ENCODE measurements at regions not wholly inside any gene's neighbourhood (a gene's known extent, or its start where the extent isn't known, plus 50 kb on each side); places are given as distances from the start of the nearest gene placed in this dataset.
A peak's percentile ranks its signal among the peaks of the same experiment; 100 is the strongest.

DNA sequence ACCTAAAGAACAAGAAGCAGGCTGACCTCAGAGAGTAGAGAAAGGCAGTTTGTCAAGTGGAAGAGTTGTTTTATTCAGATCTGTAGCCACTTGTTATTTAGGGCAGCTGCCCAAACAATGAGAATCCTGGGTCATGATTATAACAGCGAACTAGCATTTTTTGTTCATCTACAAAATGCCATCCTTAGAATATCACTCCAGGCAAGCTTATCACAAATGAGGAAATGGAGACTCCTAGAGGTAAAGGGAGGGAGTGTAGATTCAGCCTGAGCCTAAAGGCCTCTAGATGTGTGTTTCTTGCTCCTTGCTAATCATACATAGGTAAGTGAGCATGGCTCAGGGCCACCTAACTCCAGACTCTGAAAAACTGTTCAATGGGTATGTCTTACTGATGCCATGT, 126.1 kb downstream of the HNMT start:
- Histone ChIP-seq H3K14ac (ENCODE audit: low read length in 2 of 2) (no peak overlapping the region), H3K79me1 (replicated peaks; ENCODE audit: low read length, poor library complexity, severe bottlenecking) (no peaks in the 10 kb centered on the region), H2BK120ac (ENCODE audit: low read depth, low read length) (no peak overlapping the region), H3K23ac (ENCODE audit: low read length in 2 of 2) (no peak overlapping the region), H2AFZ (ENCODE audit: low read depth, low read length) (no peak overlapping the region), H2BK15ac (ENCODE audit: low read depth, poor library complexity, severe bottlenecking) (no peak overlapping the region), H4K8ac (ENCODE audit: low read length) (no peak overlapping the region), H3K9me3 (ENCODE audit: control insufficient read depth, low read length) (no peaks in the 10 kb centered on the region), H3K27me3 (ENCODE audit: control insufficient read depth in 1 of 2, insufficient read depth in 1 of 2, low read length in 2 of 2) (no peaks in the 10 kb centered on the region), H3K4me3 (ENCODE audit: insufficient read depth in 1 of 2, low read depth in 1 of 2, low read length in 2 of 2) (no peak overlapping the region), H3K4ac (ENCODE audit: low read depth in 1 of 2, low read length in 2 of 2) (no peak overlapping the region), H3K18ac (ENCODE audit: low read depth in 1 of 2, low read length in 2 of 2) (no peak overlapping the region), H3K9ac (ENCODE audit: low read length) (no peak overlapping the region), H3K27ac (ENCODE audit: low read length, poor library complexity, severe bottlenecking) (no peak overlapping the region), H2BK12ac (ENCODE audit: low read length in 2 of 2) (no peak overlapping the region), H3K4me2 (ENCODE audit: low read length, poor library complexity, severe bottlenecking) (no peak overlapping the region), H3K4me1 (ENCODE audit: control insufficient read depth, insufficient read depth, low read depth, low read length) (peaks cover 6% of the 10 kb centered on the region), H2BK5ac (ENCODE audit: low read depth, low read length, poor library complexity, severe bottlenecking) (no peak overlapping the region), H3K36me3 (ENCODE audit: control insufficient read depth in 1 of 2, insufficient read depth in 2 of 2, low read depth in 1 of 2, low read length in 2 of 2) (peaks cover 0 to 3% of the 10 kb centered on the region in 2 experiments), H4K91ac (ENCODE audit: low read length) (no peak overlapping the region), H2AK5ac (ENCODE audit: low read length, severe bottlenecking) (no peak overlapping the region)
- DNase-seq = peak; percentile 64
- no CpG with 5 or more reads among the region's 1 CpG for WGBS

DNA sequence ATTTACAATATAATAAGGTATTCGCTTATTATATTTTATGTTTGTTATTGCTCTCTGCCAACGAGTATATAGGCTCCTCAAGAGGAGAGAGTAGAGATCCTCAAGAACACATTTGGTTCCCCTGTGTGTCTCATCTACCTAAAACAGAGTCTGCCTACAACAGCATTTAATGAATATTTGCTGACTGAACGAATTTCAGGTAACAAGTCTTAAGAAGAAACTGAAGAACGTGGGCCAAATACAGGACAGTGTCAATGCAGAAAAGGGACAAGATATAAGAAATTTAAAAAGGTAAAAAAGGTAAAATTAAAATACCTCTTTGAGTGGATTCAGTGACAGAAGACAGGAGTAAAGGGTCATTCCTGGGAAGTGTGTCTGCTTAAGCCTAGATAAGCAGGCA, 129.2 kb downstream of the HNMT start:
- DNase-seq = no peak
- Histone ChIP-seq H3K14ac (ENCODE audit: low read length in 2 of 2) (no peak overlapping the region), H3K4me1 (ENCODE audit: control insufficient read depth, insufficient read depth, low read depth, low read length) (no peaks in the 10 kb centered on the region), H4K8ac (ENCODE audit: low read length) (no peak overlapping the region), H3K4me2 (ENCODE audit: low read length, poor library complexity, severe bottlenecking) (no peak overlapping the region), H3K4ac (ENCODE audit: low read depth in 1 of 2, low read length in 2 of 2) (no peak overlapping the region), H3K23ac (ENCODE audit: low read length in 2 of 2) (no peak overlapping the region), H3K27me3 (ENCODE audit: control insufficient read depth in 1 of 2, insufficient read depth in 1 of 2, low read length in 2 of 2) (no peaks in the 10 kb centered on the region), H2BK15ac (ENCODE audit: low read depth, poor library complexity, severe bottlenecking) (no peak overlapping the region), H3K9ac (ENCODE audit: low read length) (no peak overlapping the region), H3K36me3 (ENCODE audit: control insufficient read depth in 1 of 2, insufficient read depth in 2 of 2, low read depth in 1 of 2, low read length in 2 of 2) (no peaks in the 10 kb centered on the region), H3K79me1 (replicated peaks; ENCODE audit: low read length, poor library complexity, severe bottlenecking) (no peaks in the 10 kb centered on the region), H3K18ac (ENCODE audit: low read depth in 1 of 2, low read length in 2 of 2) (no peak overlapping the region), H2BK5ac (ENCODE audit: low read depth, low read length, poor library complexity, severe bottlenecking) (no peak overlapping the region), H3K27ac (ENCODE audit: low read length, poor library complexity, severe bottlenecking) (no peak overlapping the region), H3K9me3 (ENCODE audit: control insufficient read depth, low read length) (no peaks in the 10 kb centered on the region), H2BK120ac (ENCODE audit: low read depth, low read length) (no peak overlapping the region), H2AFZ (ENCODE audit: low read depth, low read length) (no peak overlapping the region), H2BK12ac (ENCODE audit: low read length in 2 of 2) (no peak overlapping the region), H4K91ac (ENCODE audit: low read length) (no peak overlapping the region), H2AK5ac (ENCODE audit: low read length, severe bottlenecking) (no peak overlapping the region), H3K4me3 (ENCODE audit: insufficient read depth in 1 of 2, low read depth in 1 of 2, low read length in 2 of 2) (no peak overlapping the region)
- WGBS = 78% methylated on average over 3 of the region's 4 CpGs

DNA sequence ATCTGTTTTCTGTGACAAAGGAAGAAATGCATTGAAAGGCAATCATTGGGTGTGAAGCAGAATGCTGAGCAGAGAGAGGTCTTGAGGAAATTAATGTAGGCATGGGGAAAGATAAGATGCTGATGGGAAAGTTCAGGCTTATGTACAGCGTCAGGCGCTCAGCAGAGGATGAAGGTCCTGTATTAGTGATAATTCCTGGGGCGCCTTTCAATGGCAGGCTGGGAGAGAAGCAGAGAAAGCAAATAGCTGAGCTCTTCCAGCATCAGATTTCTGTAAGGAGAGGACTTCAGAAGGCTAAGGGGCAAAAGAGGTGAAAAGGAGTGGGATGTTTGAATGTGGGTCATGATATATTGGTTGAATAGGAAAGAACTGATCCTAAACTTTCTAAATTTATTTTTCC, 129.8 kb downstream of the HNMT start:
- H2BK12ac ChIP-seq (ENCODE audit: low read length in 2 of 2) = no peak overlapping the region
- WGBS = 77% methylated on average over 3 of the region's 3 CpGs
- H3K23ac ChIP-seq (ENCODE audit: low read length in 2 of 2) = no peak overlapping the region
- no peak overlapping the region for H2AFZ ChIP-seq (ENCODE audit: low read depth, low read length)
- no peaks in the 10 kb centered on the region for H3K79me1 ChIP-seq (replicated peaks; ENCODE audit: low read length, poor library complexity, severe bottlenecking)
- no peak overlapping the region for H2BK120ac ChIP-seq (ENCODE audit: low read depth, low read length)
- H3K4me3 ChIP-seq (ENCODE audit: insufficient read depth in 1 of 2, low read depth in 1 of 2, low read length in 2 of 2) = no peak overlapping the region
- H2BK15ac ChIP-seq (ENCODE audit: low read depth, poor library complexity, severe bottlenecking) = no peak overlapping the region
- no peak overlapping the region for H3K4me2 ChIP-seq (ENCODE audit: low read length, poor library complexity, severe bottlenecking)
- no peak for DNase-seq
- no peaks in the 10 kb centered on the region for H3K27me3 ChIP-seq (ENCODE audit: control insufficient read depth in 1 of 2, insufficient read depth in 1 of 2, low read length in 2 of 2)
- H3K9ac ChIP-seq (ENCODE audit: low read length) = no peak overlapping the region
- H4K8ac ChIP-seq (ENCODE audit: low read length) = no peak overlapping the region
- H3K18ac ChIP-seq (ENCODE audit: low read depth in 1 of 2, low read length in 2 of 2) = no peak overlapping the region
- H3K4me1 ChIP-seq (ENCODE audit: control insufficient read depth, insufficient read depth, low read depth, low read length) = no peaks in the 10 kb centered on the region
- H2BK5ac ChIP-seq (ENCODE audit: low read depth, low read length, poor library complexity, severe bottlenecking) = no peak overlapping the region
- H3K4ac ChIP-seq (ENCODE audit: low read depth in 1 of 2, low read length in 2 of 2) = no peak overlapping the region
- no peak overlapping the region for H3K27ac ChIP-seq (ENCODE audit: low read length, poor library complexity, severe bottlenecking)
- no peak overlapping the region for H3K14ac ChIP-seq (ENCODE audit: low read length in 2 of 2)
- no peak overlapping the region for H2AK5ac ChIP-seq (ENCODE audit: low read length, severe bottlenecking)
- no peaks in the 10 kb centered on the region for H3K36me3 ChIP-seq (ENCODE audit: control insufficient read depth in 1 of 2, insufficient read depth in 2 of 2, low read depth in 1 of 2, low read length in 2 of 2)
- H4K91ac ChIP-seq (ENCODE audit: low read length) = no peak overlapping the region
- H3K9me3 ChIP-seq (ENCODE audit: control insufficient read depth, low read length) = no peaks in the 10 kb centered on the region

DNA sequence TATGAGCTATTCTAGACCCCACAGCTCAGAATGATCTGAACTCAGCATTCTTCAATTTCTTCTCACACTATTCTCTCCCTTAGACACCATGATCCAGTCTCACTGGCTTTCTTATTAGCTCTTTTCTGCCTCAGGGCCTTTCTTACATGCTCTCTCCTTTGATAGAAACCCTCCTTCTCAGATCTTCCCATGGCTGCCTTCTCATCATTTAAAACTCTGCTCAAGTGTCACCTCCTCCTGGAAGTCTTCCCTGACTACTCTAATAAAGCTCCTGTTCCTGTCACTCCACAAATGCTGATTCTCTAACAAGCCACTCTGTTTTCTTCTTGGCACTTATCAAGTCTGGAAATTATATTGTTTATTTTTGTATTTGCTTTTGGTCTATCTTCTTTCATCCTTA, 131.1 kb downstream of the HNMT start:
- H2BK12ac ChIP-seq (ENCODE audit: low read length in 2 of 2) = no peak overlapping the region
- H3K79me1 ChIP-seq (replicated peaks; ENCODE audit: low read length, poor library complexity, severe bottlenecking) = no peaks in the 10 kb centered on the region
- no peak overlapping the region for H3K14ac ChIP-seq (ENCODE audit: low read length in 2 of 2)
- H3K4me2 ChIP-seq (ENCODE audit: low read length, poor library complexity, severe bottlenecking) = no peak overlapping the region
- H3K23ac ChIP-seq (ENCODE audit: low read length in 2 of 2) = no peak overlapping the region
- no peak overlapping the region for H3K18ac ChIP-seq (ENCODE audit: low read depth in 1 of 2, low read length in 2 of 2)
- DNase-seq = no peak
- no peak overlapping the region for H3K9ac ChIP-seq (ENCODE audit: low read length)
- H3K27ac ChIP-seq (ENCODE audit: low read length, poor library complexity, severe bottlenecking) = no peak overlapping the region
- H3K4me3 ChIP-seq (ENCODE audit: insufficient read depth in 1 of 2, low read depth in 1 of 2, low read length in 2 of 2) = no peak overlapping the region
- H4K91ac ChIP-seq (ENCODE audit: low read length) = no peak overlapping the region
- no peaks in the 10 kb centered on the region for H3K36me3 ChIP-seq (ENCODE audit: control insufficient read depth in 1 of 2, insufficient read depth in 2 of 2, low read depth in 1 of 2, low read length in 2 of 2)
- H3K27me3 ChIP-seq (ENCODE audit: control insufficient read depth in 1 of 2, insufficient read depth in 1 of 2, low read length in 2 of 2) = no peaks in the 10 kb centered on the region
- no peak overlapping the region for H2BK120ac ChIP-seq (ENCODE audit: low read depth, low read length)
- H4K8ac ChIP-seq (ENCODE audit: low read length) = no peak overlapping the region
- H3K4ac ChIP-seq (ENCODE audit: low read depth in 1 of 2, low read length in 2 of 2) = no peak overlapping the region
- H2AFZ ChIP-seq (ENCODE audit: low read depth, low read length) = no peak overlapping the region
- H2AK5ac ChIP-seq (ENCODE audit: low read length, severe bottlenecking) = no peak overlapping the region
- H3K9me3 ChIP-seq (ENCODE audit: control insufficient read depth, low read length) = no peaks in the 10 kb centered on the region
- H2BK15ac ChIP-seq (ENCODE audit: low read depth, poor library complexity, severe bottlenecking) = no peak overlapping the region
- H2BK5ac ChIP-seq (ENCODE audit: low read depth, low read length, poor library complexity, severe bottlenecking) = no peak overlapping the region
- H3K4me1 ChIP-seq (ENCODE audit: control insufficient read depth, insufficient read depth, low read depth, low read length) = no peaks in the 10 kb centered on the region

All from mesenchymal stem cell (in vitro differentiated cells and primary cell).